ENCODE measurements at regions not wholly inside any gene's neighbourhood (a gene's known extent, or its start where the extent isn't known, plus 50 kb on each side); places are given as distances from the start of the nearest gene placed in this dataset.
"Not testable (repeated sequence)": the region's sequence is repeated elsewhere in the genome, so short reads cannot be mapped to it uniquely, and the experiment has no call there.

- no peak for DNase-seq
Measured at GRCh38 chr4:187464573-187464972, 531.0 kb upstream of the ZFP42 start.

- no peak for DNase-seq
Measured at GRCh38 chr4:187467224-187467623, 528.3 kb upstream of the ZFP42 start.

- no peak for DNase-seq
Measured at GRCh38 chr4:187469627-187470026, 525.9 kb upstream of the ZFP42 start.

GRCh38 chr4:187470061-187470460 is 525.5 kb upstream of the ZFP42 start:
- DNase-seq: no peak

GRCh38 chr4:187474238-187474637 is 521.3 kb upstream of the ZFP42 start:
- DNase-seq: no peak

- DNase-seq: no peak
Measured at GRCh38 chr4:187475901-187476300, 519.7 kb upstream of the ZFP42 start.

- no peak for DNase-seq
Measured at GRCh38 chr4:187477224-187477623, 518.3 kb upstream of the ZFP42 start.

- no peak for DNase-seq
Measured at GRCh38 chr4:187478292-187479140, 517.1 kb upstream of the ZFP42 start.

GRCh38 chr4:187479511-187479910 is 516.1 kb upstream of the ZFP42 start:
- no peak for DNase-seq

GRCh38 chr4:187480146-187481145 is 515.1 kb upstream of the ZFP42 start:
- DNase-seq: no peak

GRCh38 chr4:187484186-187484585 is 511.4 kb upstream of the ZFP42 start:
- no peak for DNase-seq

GRCh38 chr4:187485676-187486075 is 509.9 kb upstream of the ZFP42 start:
- DNase-seq: no peak

- no peak for DNase-seq
Measured at GRCh38 chr4:187491286-187491685, 504.3 kb upstream of the ZFP42 start.

GRCh38 chr4:187491959-187492358 is 503.6 kb upstream of the ZFP42 start:
- DNase-seq: no peak

GRCh38 chr4:187493661-187494060 is 501.9 kb upstream of the ZFP42 start:
- DNase-seq: no peak

- DNase-seq: no peak
Measured at GRCh38 chr4:187499956-187500355, 495.6 kb upstream of the ZFP42 start.

- no peak for DNase-seq
Measured at GRCh38 chr4:187500796-187501195, 494.8 kb upstream of the ZFP42 start.

GRCh38 chr4:187501731-187502130 is 493.8 kb upstream of the ZFP42 start:
- no peak for DNase-seq

- DNase-seq: no peak
Measured at GRCh38 chr4:187504974-187505797, 490.4 kb upstream of the ZFP42 start.

- not testable (repeated sequence) for DNase-seq
Measured at GRCh38 chr4:187505798-187506141, 489.8 kb upstream of the ZFP42 start.

- DNase-seq: no peak
Measured at GRCh38 chr4:187516224-187516623, 479.3 kb upstream of the ZFP42 start.

GRCh38 chr4:187541666-187542065 is 453.9 kb upstream of the ZFP42 start:
- DNase-seq: no peak

Measured in stimulated activated CD8-positive, alpha-beta memory T cell treated with anti-CD3 and anti-CD28 coated beads, Interleukin-4, amount 100 ng/mL, for 48 hours (primary cell).